ENCODE measurements at regions not wholly inside any gene's neighbourhood (a gene's known extent, or its start where the extent isn't known, plus 50 kb on each side); places are given as distances from the start of the nearest gene placed in this dataset.

DNA sequence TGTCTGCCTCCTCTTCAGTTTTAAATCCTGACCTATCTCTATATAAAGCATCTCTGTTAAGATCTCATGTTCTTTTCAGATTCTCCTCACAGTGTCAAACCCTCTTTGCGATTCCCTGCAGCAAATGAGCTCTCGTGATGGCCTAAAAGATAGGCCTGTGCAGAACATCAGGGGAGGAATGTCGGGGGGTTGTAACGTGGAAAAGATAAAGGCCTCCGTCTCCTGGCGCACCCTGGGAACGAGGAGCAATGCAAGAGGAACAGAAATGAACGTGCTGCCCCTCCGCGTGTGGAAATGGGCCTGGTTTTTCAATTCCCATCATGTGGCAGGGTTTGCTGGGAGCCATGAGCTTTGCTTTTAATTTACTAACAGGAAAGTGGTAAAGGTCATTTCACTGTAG, 285.0 kb upstream of the TPM1 start:
- no peak for DNase-seq

DNA sequence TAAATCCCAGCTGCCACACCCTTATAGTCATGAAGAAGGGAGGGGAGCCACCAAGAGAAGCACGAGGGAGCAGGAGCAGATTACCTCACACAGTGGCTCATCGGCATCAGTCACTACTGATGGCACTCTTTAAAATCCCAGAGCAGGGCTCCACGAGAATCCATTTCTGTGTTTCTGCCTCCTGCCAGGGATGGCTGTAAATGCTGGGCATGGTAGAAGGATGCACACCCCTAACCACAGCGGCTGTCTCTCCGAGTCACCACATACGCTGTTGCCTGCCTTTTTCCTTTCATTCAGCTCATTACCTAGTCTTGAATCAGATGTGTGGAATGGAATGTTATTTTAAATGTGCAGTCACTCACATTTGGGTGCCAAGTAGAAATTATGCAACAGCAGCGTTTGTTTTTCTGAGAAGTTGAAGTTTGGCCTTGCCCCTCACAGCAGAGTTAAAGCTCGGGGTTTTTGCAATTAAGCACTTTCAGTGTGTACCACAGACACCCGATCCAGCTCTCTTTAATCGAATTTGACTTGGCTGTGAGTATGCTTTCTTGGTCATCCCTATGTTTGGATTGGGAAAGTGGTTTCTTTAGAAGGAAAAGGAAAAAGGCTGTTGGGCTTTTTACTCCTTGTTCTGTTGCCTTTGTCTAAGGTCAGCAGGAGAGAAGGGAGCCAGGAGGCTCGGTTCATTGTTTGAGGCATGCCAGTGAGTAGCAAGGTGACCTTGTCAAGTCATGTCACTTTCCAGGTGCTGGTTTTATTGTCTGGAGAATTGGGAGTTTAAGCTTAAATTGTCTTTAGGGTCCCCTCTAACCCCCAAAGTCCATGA, 284.2 kb upstream of the TPM1 start:
- DNase-seq: no peak

DNA sequence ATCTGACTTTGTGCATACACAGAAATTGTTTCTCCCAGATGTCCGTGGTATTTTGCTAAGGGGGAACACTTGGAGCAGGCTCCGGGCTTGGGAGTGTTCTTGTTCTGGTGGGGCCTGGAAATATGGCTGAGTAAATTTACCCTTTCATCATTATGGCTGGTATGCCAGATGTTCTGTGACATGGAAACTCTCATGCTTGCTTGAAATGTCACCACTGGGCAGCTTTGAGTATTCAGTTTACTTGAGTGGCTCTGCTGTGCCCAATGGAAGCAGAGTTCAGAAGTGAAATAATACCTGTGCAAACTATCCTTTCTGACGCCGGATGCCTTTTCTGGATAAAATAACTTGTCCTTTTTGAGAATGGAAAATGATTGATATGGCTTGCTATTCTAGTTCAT, 283.6 kb upstream of the TPM1 start:
- no peak for DNase-seq

DNA sequence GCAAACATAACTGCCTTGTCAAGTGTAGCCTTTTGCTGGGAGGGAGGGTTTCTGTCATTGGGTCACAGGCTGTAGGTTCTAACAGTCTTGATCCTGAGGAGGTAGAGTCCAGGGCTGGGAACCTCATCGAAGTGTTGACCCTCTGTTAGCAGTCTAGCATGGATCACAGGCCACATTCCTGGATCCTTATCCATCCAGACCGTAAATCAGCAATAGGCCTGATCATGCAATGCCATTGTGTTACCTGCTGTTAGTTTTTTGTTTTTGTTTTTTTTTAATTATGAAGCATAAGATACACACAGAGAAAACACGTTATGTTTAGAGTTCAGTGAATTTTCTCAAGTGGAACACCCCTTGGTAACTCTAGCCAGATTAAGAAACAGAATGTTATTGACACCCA, 282.0 kb upstream of the TPM1 start:
- no peak for DNase-seq

DNA sequence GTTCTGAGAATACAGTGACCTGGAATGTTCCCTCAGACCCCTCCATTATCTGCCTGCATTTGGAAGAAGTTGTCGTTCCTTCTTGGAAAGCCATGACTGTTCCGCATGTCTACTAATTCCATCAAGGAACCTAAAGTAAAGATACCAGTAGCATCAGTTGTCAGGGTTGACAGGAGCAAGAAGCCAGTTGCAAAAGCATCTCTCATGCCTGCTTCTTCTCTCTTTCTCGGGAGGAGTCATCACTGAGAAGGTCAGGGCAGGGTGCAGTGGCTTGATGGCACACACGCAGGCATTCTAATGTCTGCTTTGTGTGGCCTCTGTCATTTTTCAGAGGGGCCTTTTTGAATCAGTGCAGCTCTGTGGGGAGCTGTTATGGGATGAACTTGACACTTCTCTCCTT, 276.6 kb upstream of the TPM1 start:
- no peak for DNase-seq

DNA sequence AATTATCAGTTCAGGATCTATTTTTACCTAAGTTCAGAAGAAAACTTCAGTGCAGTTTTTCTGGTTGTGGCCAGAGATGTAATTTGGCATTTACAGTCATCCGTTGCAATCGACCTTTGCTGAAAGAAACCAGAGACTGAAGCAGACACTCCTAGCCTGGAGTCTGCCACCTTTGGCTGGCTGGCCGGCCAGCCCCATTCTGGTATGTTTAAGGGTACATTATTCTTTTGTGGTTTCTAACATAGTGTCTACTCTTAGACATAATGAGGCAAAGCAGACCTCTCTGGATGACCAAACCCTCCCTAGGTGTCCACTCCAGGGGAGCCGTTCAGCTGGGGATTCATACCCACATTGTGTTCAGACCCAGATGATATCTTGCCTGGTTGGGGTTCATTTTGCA, 275.9 kb upstream of the TPM1 start:
- no peak for DNase-seq

DNA sequence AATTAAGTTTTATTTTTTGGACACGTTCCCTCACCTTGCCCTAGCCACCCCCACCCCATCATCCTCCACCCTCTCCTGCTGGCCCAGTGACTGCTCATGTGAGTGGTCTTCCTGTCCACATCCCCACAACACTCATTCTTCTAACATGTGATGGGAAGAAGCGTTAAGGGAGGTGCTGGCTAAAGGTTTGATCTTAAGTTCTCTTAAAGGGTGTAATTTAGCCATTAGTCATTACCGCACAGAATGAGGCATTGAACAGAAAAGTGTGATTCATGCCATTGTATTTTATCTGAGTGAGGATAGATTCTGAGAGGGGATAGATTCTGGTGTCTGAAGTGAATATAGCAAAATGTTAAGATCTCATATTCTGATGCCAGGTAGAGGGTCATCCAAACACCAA, 272.9 kb upstream of the TPM1 start:
- DNase-seq: no peak

DNA sequence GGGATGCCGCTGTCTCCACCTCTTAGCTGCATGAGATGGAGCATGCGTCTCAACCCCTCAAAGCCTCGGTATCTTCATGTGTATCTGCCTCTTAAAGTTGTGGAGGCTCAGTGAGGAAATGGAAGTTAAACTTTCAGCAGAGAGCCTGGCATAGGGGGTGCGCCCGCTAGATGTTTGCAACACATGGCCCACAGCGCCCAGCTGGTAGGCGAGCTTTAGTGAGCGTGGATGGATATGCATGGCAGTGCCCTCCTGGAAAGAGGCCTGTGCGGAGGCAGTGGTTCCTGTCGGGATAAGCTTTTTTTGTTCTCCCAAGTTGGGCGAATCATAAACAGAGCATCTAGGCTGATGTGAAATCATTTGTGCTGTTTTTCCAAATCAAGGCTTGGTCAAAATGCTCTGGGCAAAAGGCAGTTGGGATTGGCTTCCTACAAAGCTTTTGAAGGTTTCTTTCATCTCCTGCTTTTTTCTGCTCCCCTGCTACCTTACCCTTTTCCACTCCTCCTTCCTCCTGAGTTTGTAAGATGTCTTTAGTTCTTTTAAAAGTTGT, 272.4 kb upstream of the TPM1 start:
- no peak for DNase-seq

DNA sequence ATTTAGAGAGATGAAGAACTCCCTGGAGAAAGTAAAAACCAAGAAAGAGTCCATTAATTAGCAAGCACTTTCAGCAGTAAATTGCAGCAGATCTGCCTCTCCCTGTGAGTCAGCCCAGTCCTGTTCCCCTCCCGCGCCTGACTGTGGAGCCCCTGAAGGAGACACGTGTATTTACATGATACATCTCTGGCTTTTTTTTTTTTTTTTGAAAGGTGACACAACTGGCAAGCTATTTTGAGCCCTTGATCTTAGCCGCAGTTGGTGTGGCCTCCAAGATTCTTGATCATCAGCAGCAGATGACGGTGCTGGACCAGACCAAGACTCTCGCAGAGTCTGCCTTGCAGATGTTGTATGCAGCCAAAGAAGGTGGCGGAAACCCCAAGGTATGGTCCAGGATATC, 271.8 kb upstream of the TPM1 start:
- no peak for DNase-seq

DNA sequence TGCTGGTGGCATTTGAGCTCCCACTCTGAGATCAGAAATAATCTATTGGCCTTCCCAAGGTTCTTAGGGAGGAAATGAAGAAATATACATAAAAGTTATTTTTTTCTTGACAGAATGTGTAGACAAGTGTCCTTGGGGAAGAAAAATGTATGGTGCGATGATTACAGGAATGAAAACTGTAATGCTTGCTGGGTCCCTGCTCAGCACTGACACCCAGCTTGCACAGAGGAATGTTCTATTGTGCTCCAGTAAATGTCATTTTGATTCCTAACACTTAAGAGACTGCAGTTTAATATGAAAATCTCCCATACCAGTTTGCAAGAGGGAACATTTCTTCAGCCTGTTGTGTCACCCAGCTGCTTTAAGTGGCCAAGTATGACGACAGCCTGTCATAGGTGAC, 271.3 kb upstream of the TPM1 start:
- DNase-seq: no peak

DNA sequence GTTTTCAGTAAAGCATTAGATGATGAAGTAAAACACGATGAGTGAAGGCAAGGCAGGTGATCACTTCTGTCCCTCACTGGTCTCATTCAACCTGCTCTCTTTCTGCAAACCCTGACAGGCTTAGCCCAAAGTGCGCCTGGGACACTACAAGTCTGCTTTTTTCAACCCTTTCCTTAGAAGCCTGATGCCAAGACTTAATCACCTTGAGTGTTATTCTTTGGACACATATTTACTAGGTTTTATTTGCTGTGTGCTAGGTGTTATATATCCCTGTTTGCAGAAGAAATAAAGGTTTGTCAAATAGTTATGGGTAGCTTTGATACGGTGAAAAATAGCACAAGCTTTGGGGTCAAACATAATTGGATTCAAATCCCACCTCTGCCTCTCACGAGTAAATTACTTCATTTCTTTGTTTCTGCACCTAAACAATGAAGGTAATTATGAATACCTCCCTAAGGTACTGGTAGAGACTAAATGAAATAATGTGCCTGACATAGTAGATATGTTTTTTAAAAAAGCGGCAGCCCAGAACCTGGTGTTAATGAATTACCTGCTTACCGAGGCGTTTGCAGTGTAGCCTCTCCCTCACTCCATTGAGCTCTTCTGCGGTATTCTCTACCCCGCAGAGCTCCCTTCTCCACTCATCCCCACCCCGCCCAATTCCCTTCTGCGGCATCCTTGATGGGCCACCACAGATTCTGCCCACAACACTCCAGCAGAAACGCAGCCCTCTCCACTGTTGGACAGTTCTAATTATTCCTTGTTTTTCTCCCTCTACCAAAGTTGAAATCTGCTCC, 269.0 kb upstream of the TPM1 start:
- no peak for DNase-seq

DNA sequence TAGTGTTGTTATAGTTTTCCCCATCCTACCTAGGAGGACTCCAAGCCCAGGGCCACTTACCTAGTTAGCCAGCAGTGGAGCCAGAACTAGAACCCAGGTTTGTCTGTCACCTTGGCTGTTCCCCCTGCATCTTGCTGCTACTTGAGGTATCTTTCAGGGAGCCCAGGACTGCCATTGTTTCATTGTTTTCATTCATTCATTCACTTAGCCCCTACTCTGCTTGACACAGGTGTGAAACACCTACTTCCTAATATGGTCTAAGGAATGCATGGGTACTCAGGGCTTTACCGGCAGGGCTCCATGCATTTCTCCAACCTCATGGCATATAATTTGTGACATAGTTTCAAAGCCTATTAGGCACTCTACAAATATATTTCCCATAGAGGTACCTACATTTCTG, 266.6 kb upstream of the TPM1 start:
- DNase-seq: no peak

DNA sequence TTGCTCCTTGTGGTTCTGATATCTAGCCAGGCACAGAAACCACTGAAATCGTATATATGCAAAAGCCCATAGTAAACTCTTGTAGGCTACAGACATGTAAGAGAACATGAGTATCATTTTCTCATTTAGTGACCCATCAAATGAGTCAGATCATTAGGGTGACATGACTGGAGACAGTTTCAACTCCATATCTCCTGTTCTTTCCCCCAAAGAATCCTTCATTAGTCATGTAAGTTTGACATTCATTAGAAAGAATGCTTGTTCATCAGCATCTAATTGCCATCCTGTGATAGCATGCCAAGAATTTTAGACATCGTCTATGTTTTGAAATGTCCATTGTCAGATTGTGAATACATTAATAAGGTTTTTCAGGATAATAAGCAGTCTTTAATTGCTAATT, 264.9 kb upstream of the TPM1 start:
- DNase-seq: no peak

DNA sequence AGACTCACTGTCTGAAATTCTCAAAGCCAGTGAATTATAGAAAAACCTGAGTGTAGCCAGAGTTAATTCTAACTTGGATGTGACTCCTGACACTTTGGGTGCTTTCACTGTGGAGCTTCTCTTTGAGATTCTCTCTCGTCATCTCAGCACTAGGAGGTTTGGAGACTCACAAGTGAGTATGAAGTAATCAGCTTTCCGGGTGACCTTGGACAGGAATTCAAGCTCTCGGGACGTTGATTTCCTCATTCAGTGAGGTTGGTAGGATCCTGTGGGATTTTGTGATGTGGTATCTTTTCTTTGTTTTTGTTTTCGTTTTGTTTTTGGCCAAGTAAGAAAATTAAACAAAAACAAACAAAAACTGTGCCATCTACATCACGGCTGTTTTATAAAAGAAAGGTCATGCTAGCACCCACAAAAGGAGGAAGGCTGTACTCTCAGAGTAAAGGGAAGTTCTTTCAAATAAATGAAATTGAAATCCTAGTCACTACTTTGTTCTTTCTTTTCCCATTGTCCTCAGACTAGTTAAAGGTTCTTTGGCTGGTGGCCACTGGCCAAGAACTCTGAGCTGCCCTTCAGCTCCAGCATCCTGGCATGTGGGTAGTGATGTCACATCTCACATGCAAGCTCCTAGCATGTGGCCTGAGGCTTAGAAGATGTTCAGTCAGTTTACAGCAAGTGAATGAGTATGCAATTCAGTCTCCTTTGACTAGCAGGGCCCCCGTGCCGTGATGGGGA, 263.3 kb upstream of the TPM1 start:
- no peak for DNase-seq

DNA sequence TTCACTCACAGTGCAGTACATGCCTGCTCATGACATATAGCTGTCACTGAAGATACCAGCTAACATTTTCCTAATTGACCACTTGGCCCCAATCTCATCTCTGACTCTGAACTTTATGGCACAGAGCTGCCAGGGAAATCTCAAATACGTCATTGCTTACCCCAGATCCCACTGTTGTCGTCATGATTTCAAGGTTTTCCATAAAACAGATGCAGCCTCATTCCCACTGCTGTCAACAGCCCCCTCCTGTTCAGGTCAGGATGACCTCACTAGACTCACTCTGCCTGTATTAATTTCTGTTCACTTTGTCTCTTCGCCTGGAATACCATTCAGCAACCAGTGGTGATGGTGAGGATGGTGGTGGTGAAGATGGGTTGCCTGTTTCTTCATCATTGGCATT, 262.6 kb upstream of the TPM1 start:
- DNase-seq: no peak

DNA sequence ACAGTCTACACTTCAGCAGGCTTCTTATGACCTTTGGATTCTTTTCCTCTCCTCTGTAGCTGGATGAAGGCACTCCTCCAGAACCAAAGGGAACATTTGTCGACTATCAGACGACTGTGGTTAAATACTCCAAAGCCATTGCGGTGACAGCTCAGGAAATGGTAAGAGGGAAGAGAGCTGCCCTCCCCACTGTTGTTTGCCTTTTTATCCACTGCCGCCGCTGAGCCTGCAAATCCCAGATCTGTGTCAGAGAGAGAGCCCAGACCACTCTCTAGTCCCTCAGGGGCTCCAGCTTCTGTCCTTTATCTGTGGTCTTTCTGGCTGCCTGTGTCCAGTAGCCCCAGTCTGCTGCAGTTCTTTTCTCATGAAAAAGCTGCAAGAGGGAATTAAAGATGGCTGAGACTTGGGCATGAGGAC, 261.5 kb upstream of the TPM1 start:
- no peak for DNase-seq

DNA sequence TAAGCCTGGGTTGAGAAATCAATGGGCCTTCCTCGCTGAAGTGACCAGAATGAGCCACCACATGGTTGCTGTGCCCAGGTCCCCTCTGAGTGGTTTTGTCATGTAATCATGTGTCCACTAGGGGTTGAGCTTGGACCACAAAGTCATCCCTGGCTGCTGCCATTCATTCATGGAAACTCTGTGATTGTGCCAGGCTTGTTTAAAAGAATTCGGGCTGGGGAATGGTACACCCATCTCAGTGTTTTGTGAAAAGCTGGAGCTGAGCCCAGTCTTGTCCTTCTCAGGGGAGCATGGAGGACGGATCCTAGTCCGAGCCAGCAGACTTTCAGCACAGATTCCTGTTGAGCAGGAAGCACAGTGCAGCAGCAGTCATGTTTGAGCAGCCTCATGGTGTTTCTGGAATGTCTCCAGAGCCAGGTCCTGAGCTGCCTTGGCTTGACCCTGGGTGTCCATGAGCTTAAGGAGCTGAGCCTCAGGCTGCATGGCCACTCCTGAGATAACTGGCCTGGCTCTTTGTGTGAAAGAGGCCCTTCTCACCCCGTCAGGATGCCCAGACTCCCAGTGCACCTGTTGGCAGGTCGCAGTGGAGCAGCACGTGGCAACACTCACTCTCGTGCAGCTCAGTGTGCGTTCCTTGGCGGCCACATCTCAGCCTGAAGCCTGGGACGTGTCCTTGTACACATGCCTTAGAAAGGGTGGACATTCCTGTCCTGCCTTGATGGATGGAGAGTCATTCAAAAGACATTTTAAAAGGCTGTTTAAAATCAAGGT, 260.3 kb upstream of the TPM1 start:
- no peak for DNase-seq

DNA sequence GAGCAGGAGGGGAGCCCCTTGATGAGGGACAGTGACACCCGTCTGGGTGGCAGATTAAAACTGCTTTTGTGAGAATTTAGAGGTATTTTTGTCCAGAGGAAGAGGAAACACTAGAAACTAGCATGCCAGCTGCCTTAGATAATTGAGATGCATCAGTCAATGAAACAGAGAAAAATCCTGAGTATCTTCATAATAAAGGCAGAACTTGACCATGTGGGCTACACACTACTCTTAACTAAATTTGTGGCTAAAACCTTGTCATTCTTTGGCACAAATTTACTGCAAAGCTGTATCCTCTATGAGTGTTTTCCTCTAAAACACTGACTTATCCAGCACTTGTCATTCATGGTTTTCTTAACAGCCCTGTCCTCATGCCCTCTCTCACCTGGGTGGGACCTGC, 259.7 kb upstream of the TPM1 start:
- no peak for DNase-seq

DNA sequence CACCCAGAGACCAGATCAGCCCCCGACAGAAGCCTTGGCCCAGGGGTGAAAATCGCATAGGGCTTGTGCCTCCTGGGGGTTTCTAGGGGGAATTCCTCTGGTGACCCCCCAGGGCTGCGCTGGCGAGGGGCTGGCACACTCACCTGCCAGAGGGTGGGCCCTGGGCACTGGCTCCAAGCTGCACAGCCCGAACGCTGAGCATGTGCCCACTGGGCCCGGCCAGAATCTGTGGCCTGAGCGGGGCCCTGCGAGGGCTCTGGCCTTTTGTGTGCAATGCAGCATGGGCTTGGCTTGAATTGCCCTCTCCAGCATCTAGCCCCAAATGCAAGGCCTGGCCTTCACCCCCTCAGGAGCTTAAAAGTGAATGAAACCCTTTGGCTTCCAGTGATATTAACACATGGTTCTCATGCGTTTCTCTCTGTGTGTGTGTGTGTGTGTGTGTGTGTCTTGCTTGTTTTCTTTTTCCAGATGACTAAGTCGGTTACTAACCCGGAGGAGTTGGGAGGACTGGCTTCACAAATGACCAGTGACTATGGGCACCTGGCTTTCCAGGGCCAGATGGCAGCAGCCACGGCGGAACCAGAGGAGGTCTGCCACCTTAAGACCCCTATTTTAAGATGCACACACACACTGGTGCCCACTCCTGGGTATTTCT, 259.1 kb upstream of the TPM1 start:
- DNase-seq: no peak

DNA sequence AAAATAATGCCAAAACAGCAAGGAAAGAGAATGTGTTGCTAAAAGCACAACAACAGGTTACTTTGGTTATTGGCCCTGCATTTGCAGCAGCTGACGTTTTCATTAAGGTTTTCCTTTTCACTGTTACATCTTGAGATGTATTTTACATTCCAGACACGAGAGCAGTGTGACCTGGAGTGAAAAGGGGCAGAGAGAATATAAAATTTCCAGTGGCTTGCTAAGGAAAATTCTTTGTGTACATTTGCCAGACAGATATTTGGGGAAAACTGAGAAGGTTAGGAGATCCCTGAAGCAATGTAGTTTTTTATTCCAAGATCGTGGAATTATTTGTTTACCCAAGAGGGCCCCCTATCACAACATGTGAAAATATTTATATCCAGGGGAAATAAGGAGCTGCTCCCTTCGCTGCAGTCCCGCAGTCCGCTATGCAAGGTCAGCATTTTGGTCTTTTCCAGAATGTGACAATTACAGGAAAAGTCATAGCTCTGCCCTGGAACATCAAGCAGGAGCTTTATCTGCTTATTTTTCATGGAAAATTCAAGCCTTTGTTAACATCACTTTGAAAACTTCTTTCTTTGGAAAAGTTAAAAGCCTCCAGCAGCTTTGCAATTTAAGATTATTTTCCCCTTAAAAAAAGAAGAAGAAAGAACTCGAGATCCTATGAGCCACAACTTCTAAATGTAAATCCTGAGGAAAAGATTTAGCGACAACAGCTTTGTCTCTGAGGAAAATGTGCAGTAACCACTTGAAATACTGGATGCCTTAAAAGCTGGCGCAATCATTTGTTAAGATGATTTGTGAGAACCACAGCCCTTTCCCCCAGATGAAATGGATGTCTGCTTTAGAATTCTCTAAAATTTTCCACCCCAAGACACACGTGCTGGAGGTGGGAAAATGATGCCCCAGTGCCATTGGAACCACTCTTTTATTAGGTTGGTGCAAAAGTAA, 256.4 kb upstream of the TPM1 start:
- no peak for DNase-seq

DNA sequence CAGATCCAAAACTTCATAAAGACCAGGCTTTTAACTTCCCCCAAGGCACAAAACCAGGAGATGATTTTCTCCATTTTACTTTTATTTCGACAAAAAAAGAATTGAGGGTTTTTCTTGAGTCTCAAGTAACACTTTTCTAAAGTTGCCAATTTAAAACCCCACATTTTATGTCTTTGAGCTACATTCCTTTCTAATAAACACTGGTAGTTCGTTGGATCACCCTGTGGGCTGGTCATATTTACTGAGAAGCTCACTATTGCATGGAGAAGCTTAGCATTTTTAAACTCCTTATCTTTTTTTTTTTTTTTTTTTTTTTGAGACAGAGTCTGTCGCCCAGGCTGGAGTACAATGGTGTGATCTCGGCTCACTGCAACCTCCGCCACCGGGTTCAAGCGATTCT, 255.1 kb upstream of the TPM1 start:
- DNase-seq: no peak
